ENCODE measurements at regions not wholly inside any gene's neighbourhood (a gene's known extent, or its start where the extent isn't known, plus 50 kb on each side); places are given as distances from the start of the nearest gene placed in this dataset.
A peak's percentile ranks its signal among the peaks of the same experiment; 100 is the strongest.
"Not testable (repeated sequence)": the region's sequence is repeated elsewhere in the genome, so short reads cannot be mapped to it uniquely, and the experiment has no call there.

GRCh38 chr5:69000949-69001348, 92.9 kb upstream of the SLC30A5 start:
- no peak for DNase-seq (ENCODE audit: extremely low read depth in 1 of 2, low read depth in 1 of 2)

- no peak for DNase-seq (ENCODE audit: extremely low read depth in 1 of 2, low read depth in 1 of 2)
Observed at GRCh38 chr5:69001627-69002026, 92.2 kb upstream of the SLC30A5 start.

GRCh38 chr5:69004127-69004526, 89.7 kb upstream of the SLC30A5 start:
- DNase-seq (ENCODE audit: extremely low read depth in 1 of 2, low read depth in 1 of 2): no peak

- no peak for DNase-seq (ENCODE audit: extremely low read depth in 1 of 2, low read depth in 1 of 2)
Observed at GRCh38 chr5:69004676-69005075, 89.1 kb upstream of the SLC30A5 start.

GRCh38 chr5:69006030-69006429, 87.8 kb upstream of the SLC30A5 start:
- DNase-seq (ENCODE audit: extremely low read depth in 1 of 2, low read depth in 1 of 2): no peak

GRCh38 chr5:69007163-69007562, 86.7 kb upstream of the SLC30A5 start:
- DNase-seq (ENCODE audit: extremely low read depth in 1 of 2, low read depth in 1 of 2): no peak

- DNase-seq (ENCODE audit: extremely low read depth in 1 of 2, low read depth in 1 of 2): peak; percentile 19 to 46
Observed at GRCh38 chr5:69007726-69008368, 86.0 kb upstream of the SLC30A5 start.

- no peak for DNase-seq (ENCODE audit: extremely low read depth in 1 of 2, low read depth in 1 of 2)
Observed at GRCh38 chr5:69010476-69010875, 83.3 kb upstream of the SLC30A5 start.

GRCh38 chr5:69011910-69012309, 81.9 kb upstream of the SLC30A5 start:
- no peak for DNase-seq (ENCODE audit: extremely low read depth in 1 of 2, low read depth in 1 of 2)

- no peak for DNase-seq (ENCODE audit: extremely low read depth in 1 of 2, low read depth in 1 of 2)
Observed at GRCh38 chr5:69013481-69013880, 80.3 kb upstream of the SLC30A5 start.

- not testable (repeated sequence) for DNase-seq (ENCODE audit: extremely low read depth in 1 of 2, low read depth in 1 of 2)
Observed at GRCh38 chr5:69014007-69014406, 79.8 kb upstream of the SLC30A5 start.

- no peak for DNase-seq (ENCODE audit: extremely low read depth in 1 of 2, low read depth in 1 of 2)
Observed at GRCh38 chr5:69019668-69020375, 74.0 kb upstream of the SLC30A5 start.

- no peak for DNase-seq (ENCODE audit: extremely low read depth in 1 of 2, low read depth in 1 of 2)
Observed at GRCh38 chr5:69024241-69024651, 69.6 kb upstream of the SLC30A5 start.

- DNase-seq (ENCODE audit: extremely low read depth in 1 of 2, low read depth in 1 of 2): no peak
Observed at GRCh38 chr5:69029292-69029691, 64.5 kb upstream of the SLC30A5 start.

GRCh38 chr5:69030358-69031062, 63.3 kb upstream of the SLC30A5 start:
- no peak for DNase-seq (ENCODE audit: extremely low read depth in 1 of 2, low read depth in 1 of 2)

GRCh38 chr5:69032009-69032408, 61.8 kb upstream of the SLC30A5 start:
- no peak for DNase-seq (ENCODE audit: extremely low read depth in 1 of 2, low read depth in 1 of 2)

- DNase-seq (ENCODE audit: extremely low read depth in 1 of 2, low read depth in 1 of 2): no peak
Observed at GRCh38 chr5:69033690-69034089, 60.1 kb upstream of the SLC30A5 start.

- no peak for DNase-seq (ENCODE audit: extremely low read depth in 1 of 2, low read depth in 1 of 2)
Observed at GRCh38 chr5:69034898-69035297, 58.9 kb upstream of the SLC30A5 start.

GRCh38 chr5:69035665-69036064, 58.1 kb upstream of the SLC30A5 start:
- no peak for DNase-seq (ENCODE audit: extremely low read depth in 1 of 2, low read depth in 1 of 2)

GRCh38 chr5:69038539-69038938, 55.3 kb upstream of the SLC30A5 start:
- no peak for DNase-seq (ENCODE audit: extremely low read depth in 1 of 2, low read depth in 1 of 2)

GRCh38 chr5:69039829-69040228, 54.0 kb upstream of the SLC30A5 start:
- no peak for DNase-seq (ENCODE audit: extremely low read depth in 1 of 2, low read depth in 1 of 2)

- no peak for DNase-seq (ENCODE audit: extremely low read depth in 1 of 2, low read depth in 1 of 2)
Observed at GRCh38 chr5:69042500-69042899, 51.3 kb upstream of the SLC30A5 start.
